AG04450 (cell line): ENCODE measurements at regions not wholly inside any gene's neighbourhood (a gene's known extent, or its start where the extent isn't known, plus 50 kb on each side); places are given as distances from the start of the nearest gene placed in this dataset.
"Not testable (repeated sequence)": the region's sequence is repeated elsewhere in the genome, so short reads cannot be mapped to it uniquely, and the experiment has no call there.

Experiments
- CTCF ChIA-PET: fragments of 300-600, 350-600 bp; formaldehyde crosslinking; extraction: SDS; loops from one replicate; lab custom pipeline; 2022; ENCODE audit warnings: antibody characterized with exemption, inconsistent platforms; lab: Charles Lee
- POLR2A ChIA-PET: fragments of 350-600 bp; formaldehyde crosslinking; extraction: SDS; loops from one replicate; lab custom pipeline; 2021; ENCODE audit warnings: antibody characterized with exemption, inconsistent platforms; lab: Yijun Ruan, JAX
- DNase-seq: peaks from one replicate; pipeline ENCODE4 v3.0.0-alpha.2; 2011; ENCODE audit warnings: low read depth, low spot score
- H3K27ac ChIP-seq: one replicate; pipeline ENCODE4 v1.5.1; 2012; ENCODE audit warnings: low read depth, low read length, control low read depth
- H3K27me3 ChIP-seq: one replicate; pipeline ENCODE4 v1.6.0; 2012; ENCODE audit warnings: low read length; ENCODE audit not compliant: control insufficient read depth, insufficient read depth
- H3K4me3 ChIP-seq: 2 replicates; pipeline ENCODE4 v1.5.1; 2011; ENCODE audit warnings: mild to moderate bottlenecking, low read depth, low read length, control low read depth
- H3K9me3 ChIP-seq: 2 replicates; pipeline ENCODE4 v1.5.1; 2012; ENCODE audit warnings: low read length; ENCODE audit not compliant: control insufficient read depth, insufficient read depth
- TF ChIP-seq, protein P1 (sequence below): IDR thresholded peaks from 2 replicates; pipeline ENCODE4 v1.5.1; 2011; ENCODE audit warnings: low read depth, low read length, control low read depth, inconsistent platforms

DNA sequence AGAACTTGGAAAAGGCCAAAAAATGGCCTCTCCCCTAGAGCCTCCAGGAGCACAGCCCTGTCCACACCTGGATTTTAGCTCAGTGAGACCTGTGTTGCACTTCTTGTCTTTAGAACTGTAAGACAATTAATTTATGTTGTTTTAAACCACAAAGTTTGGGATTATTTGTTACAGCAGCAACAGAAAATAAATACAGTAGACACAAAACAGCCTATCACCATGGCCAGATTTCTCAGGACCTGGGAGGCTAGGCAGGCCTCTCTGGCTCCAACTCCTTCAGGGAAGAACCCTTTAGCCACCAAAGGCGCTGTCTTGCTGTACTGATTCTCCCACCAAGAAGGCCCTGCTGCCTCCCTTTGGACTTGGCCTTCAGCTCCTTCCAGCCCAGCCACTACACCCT, 54.1 kb upstream of the PSAP start:
- Histone ChIP-seq H3K27ac (no peak overlapping the region), H3K27me3 (peaks cover 7% of the 10 kb centered on the region), H3K4me3 (no peak overlapping the region), H3K9me3 (no peaks in the 10 kb centered on the region)
- POLR2A ChIA-PET = no interaction called here
- no peak for DNase-seq
- CTCF ChIA-PET = interaction anchor here (0.6 to 7.5 kb wide), 3 partner anchors 9 to 419 kb away, joined by 3 to 49 read pairs (median 5); no protein-coding TSS in a partner anchor
- TF ChIP-seq, protein P1, sequence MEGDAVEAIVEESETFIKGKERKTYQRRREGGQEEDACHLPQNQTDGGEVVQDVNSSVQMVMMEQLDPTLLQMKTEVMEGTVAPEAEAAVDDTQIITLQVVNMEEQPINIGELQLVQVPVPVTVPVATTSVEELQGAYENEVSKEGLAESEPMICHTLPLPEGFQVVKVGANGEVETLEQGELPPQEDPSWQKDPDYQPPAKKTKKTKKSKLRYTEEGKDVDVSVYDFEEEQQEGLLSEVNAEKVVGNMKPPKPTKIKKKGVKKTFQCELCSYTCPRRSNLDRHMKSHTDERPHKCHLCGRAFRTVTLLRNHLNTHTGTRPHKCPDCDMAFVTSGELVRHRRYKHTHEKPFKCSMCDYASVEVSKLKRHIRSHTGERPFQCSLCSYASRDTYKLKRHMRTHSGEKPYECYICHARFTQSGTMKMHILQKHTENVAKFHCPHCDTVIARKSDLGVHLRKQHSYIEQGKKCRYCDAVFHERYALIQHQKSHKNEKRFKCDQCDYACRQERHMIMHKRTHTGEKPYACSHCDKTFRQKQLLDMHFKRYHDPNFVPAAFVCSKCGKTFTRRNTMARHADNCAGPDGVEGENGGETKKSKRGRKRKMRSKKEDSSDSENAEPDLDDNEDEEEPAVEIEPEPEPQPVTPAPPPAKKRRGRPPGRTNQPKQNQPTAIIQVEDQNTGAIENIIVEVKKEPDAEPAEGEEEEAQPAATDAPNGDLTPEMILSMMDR = no peak

DNA sequence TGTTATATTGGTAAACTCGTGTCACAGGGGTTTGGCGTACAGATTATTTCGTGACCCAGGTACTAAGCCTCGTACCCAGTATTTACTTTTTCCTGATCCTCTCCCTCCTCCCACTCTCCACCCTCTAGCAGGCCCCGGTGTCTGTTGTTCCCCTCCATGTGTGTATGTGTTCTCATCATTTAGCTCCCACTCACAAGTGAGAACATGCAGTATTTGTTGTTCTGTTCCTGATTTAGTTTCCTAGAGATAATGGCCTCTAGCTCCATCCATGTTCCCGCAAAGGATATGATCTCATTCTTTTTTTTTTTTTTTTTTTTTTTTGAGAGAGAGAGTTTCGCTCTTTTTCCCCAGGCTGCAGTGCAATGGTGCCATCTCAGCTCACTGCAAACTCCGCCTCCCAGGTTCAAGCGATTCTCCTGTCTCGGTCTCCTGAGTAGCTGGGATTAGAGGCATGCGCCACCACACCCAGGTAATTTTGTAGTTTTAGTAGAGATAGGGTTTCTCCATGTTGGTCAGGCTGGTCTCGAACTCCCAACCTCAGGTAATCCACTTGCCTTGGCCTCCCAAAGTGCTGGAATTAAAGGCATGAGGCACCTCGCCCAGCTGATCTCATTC, 52.7 kb upstream of the PSAP start:
- H3K27ac ChIP-seq, H3K27me3 ChIP-seq, H3K9me3 ChIP-seq, DNase-seq, H3K4me3 ChIP-seq, POLR2A ChIA-PET: not testable (repeated sequence)
- CTCF ChIA-PET = interaction anchor here (0.5 to 2.0 kb wide), 5 partner anchors 9 to 234 kb away, joined by 3 to 14 read pairs (median 3); no protein-coding TSS in a partner anchor

DNA sequence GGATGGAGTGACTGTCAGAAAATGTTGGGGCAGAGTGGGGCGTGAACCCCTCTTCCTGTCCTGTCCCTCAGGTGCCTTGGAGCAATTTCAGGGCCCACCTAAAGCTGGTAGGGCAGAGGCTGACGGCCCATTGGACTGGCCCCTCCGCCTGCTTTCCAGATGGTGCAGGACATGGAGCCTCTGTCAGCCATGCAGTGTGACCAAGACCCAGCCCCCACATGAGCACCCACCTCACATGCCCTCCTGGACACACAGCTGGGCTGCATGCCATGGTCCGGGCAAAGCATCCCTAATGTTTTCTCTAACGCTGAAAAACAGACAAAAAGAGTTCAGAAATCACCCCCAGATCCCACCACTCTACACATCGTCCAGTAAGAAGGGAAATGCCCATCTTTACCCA, 51.3 kb upstream of the PSAP start:
- TF ChIP-seq, protein P1 = no peak
- H3K27ac ChIP-seq = no peak overlapping the region
- CTCF ChIA-PET = interaction anchor here (2.0 kb wide), 1 partner anchor 146 kb away, joined by 14 read pairs; no protein-coding TSS in a partner anchor
- no peak for DNase-seq
- peaks cover 5% of the 10 kb centered on the region for H3K27me3 ChIP-seq
- H3K9me3 ChIP-seq = no peaks in the 10 kb centered on the region
- no peak overlapping the region for H3K4me3 ChIP-seq
- POLR2A ChIA-PET = interaction anchor here (0.6 kb wide), 1 partner anchor 41 kb away, joined by 5 read pairs; no protein-coding TSS in a partner anchor
